Stimulated activated naive CD8-positive, alpha-beta T cell treated with anti-CD3 and anti-CD28 coated beads, Interleukin-15, Interleukin-2, amounts not matched to agents 100 ng/mL and 50 ng/mL, for 24 hours (primary cell): ENCODE measurements at regions not wholly inside any gene's neighbourhood (a gene's known extent, or its start where the extent isn't known, plus 50 kb on each side); places are given as distances from the start of the nearest gene placed in this dataset.

Experiments
- H3K27ac Mint-ChIP-seq: one replicate; pipeline ENCODE4 v1.8.0; 2021; ENCODE audit warnings: mild to moderate bottlenecking, mixed read lengths
- H3K27me3 Mint-ChIP-seq: one replicate; pipeline ENCODE4 v1.8.0; 2021; ENCODE audit warnings: mixed read lengths
- H3K36me3 Mint-ChIP-seq: one replicate; pipeline ENCODE4 v1.8.0; 2021; ENCODE audit warnings: low read depth, mixed read lengths
- H3K4me1 Mint-ChIP-seq: one replicate; pipeline ENCODE4 v1.8.0; 2021; ENCODE audit warnings: low read depth, mixed read lengths
- H3K4me3 Mint-ChIP-seq: one replicate; pipeline ENCODE4 v1.8.0; 2021; ENCODE audit warnings: mild to moderate bottlenecking, mixed read lengths
- H3K9me3 Mint-ChIP-seq: one replicate; pipeline ENCODE4 v1.8.0; 2021; ENCODE audit warnings: mixed read lengths

DNA sequence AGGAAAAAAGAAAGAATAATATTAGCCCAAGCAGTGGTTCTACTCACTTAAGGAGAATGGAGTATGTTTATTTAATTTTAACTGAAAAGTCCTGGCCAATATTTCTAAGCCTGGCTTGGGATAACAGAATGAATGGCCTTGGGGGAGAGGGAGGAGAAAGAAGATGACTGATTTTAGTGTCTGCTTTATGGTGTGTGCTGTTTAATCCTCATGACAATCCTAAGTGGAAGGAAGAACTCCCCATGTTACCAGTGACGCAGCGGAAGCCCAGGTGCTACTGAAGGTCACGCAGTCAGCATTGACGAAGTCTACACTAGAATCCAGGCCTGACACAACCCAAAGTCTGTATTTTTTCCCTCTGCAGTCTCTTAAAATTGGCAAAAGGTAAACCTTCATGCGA, 50.5 kb downstream of the PALM2AKAP2 start:
- H3K4me1 Mint-ChIP-seq: no peaks in the 10 kb centered on the region
- no peak overlapping the region for H3K4me3 Mint-ChIP-seq
- no peak overlapping the region for H3K27ac Mint-ChIP-seq
- peaks cover 12% of the 10 kb centered on the region for H3K27me3 Mint-ChIP-seq
- H3K9me3 Mint-ChIP-seq: no peaks in the 10 kb centered on the region
- H3K36me3 Mint-ChIP-seq: no peaks in the 10 kb centered on the region

- Mint-ChIP-seq H3K9me3 (no peaks in the 10 kb centered on the region), H3K27ac (no peak overlapping the region), H3K36me3 (no peaks in the 10 kb centered on the region), H3K4me1 (no peaks in the 10 kb centered on the region), H3K27me3 (peaks cover 17% of the 10 kb centered on the region), H3K4me3 (no peak overlapping the region)
These were observed 52.1 kb downstream of the PALM2AKAP2 start for GRCh38 chr9:109831998-109832658.

GRCh38 chr9:109834855-109835254, 54.9 kb downstream of the PALM2AKAP2 start:
- Mint-ChIP-seq H3K36me3 (no peaks in the 10 kb centered on the region), H3K4me1 (no peaks in the 10 kb centered on the region), H3K9me3 (no peaks in the 10 kb centered on the region), H3K27ac (no peak overlapping the region), H3K4me3 (no peak overlapping the region), H3K27me3 (peaks cover 20% of the 10 kb centered on the region)

DNA sequence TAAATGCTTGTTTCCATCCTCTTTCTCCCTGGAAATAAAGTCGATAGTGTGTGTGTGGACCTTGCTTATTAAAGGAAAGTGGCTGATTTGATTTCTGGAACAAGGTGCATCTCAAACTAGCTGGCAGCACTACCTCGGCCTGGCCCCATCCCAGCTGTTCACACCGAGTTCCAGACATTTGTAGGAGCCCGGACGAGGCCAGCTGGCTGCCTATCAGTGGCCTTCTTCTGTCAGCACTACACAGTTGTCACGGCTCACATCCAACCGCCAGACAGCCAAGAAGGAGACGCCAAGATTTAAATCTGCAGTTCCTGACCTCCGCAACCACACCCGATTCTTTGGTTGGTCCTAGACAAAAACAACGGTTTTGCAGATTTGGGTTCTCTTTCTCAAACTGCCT, 63.6 kb downstream of the PALM2AKAP2 start:
- H3K9me3 Mint-ChIP-seq: peaks cover 4% of the 10 kb centered on the region
- no peak overlapping the region for H3K4me3 Mint-ChIP-seq
- no peak overlapping the region for H3K27ac Mint-ChIP-seq
- H3K4me1 Mint-ChIP-seq: no peaks in the 10 kb centered on the region
- H3K36me3 Mint-ChIP-seq: no peaks in the 10 kb centered on the region
- no peaks in the 10 kb centered on the region for H3K27me3 Mint-ChIP-seq

GRCh38 chr9:109845226-109845625, 65.2 kb downstream of the PALM2AKAP2 start:
- H3K9me3 Mint-ChIP-seq: peaks cover 4% of the 10 kb centered on the region
- H3K4me3 Mint-ChIP-seq: no peak overlapping the region
- no peak overlapping the region for H3K27ac Mint-ChIP-seq
- no peaks in the 10 kb centered on the region for H3K36me3 Mint-ChIP-seq
- no peaks in the 10 kb centered on the region for H3K27me3 Mint-ChIP-seq
- no peaks in the 10 kb centered on the region for H3K4me1 Mint-ChIP-seq

GRCh38 chr9:109846776-109847175, 66.8 kb downstream of the PALM2AKAP2 start:
- H3K9me3 Mint-ChIP-seq: no peaks in the 10 kb centered on the region
- no peaks in the 10 kb centered on the region for H3K27me3 Mint-ChIP-seq
- H3K27ac Mint-ChIP-seq: no peak overlapping the region
- no peak overlapping the region for H3K4me3 Mint-ChIP-seq
- no peaks in the 10 kb centered on the region for H3K4me1 Mint-ChIP-seq
- H3K36me3 Mint-ChIP-seq: no peaks in the 10 kb centered on the region

- Mint-ChIP-seq H3K4me1 (no peaks in the 10 kb centered on the region), H3K9me3 (no peaks in the 10 kb centered on the region), H3K27me3 (peaks cover 23% of the 10 kb centered on the region), H3K4me3 (no peak overlapping the region), H3K36me3 (no peaks in the 10 kb centered on the region), H3K27ac (no peak overlapping the region)
These were observed 72.6 kb downstream of the PALM2AKAP2 start for GRCh38 chr9:109852556-109852955.

- H3K36me3 Mint-ChIP-seq: no peaks in the 10 kb centered on the region
- H3K27me3 Mint-ChIP-seq: peaks cover 31% of the 10 kb centered on the region
- no peaks in the 10 kb centered on the region for H3K4me1 Mint-ChIP-seq
- H3K27ac Mint-ChIP-seq: no peak overlapping the region
- no peaks in the 10 kb centered on the region for H3K9me3 Mint-ChIP-seq
- no peak overlapping the region for H3K4me3 Mint-ChIP-seq
These were observed 75.5 kb downstream of the PALM2AKAP2 start for GRCh38 chr9:109855540-109855939.

- Mint-ChIP-seq H3K4me1 (no peaks in the 10 kb centered on the region), H3K27ac (no peak overlapping the region), H3K27me3 (peaks cover 33% of the 10 kb centered on the region), H3K4me3 (no peak overlapping the region), H3K9me3 (no peaks in the 10 kb centered on the region), H3K36me3 (no peaks in the 10 kb centered on the region)
These were observed 76.8 kb downstream of the PALM2AKAP2 start for GRCh38 chr9:109856785-109857184.

- Mint-ChIP-seq H3K27me3 (peaks cover 32% of the 10 kb centered on the region), H3K4me3 (no peak overlapping the region), H3K9me3 (no peaks in the 10 kb centered on the region), H3K4me1 (no peaks in the 10 kb centered on the region), H3K27ac (no peak overlapping the region), H3K36me3 (no peaks in the 10 kb centered on the region)
These were observed 77.3 kb downstream of the PALM2AKAP2 start for GRCh38 chr9:109857336-109857735.

GRCh38 chr9:109859447-109859846, 79.4 kb downstream of the PALM2AKAP2 start:
- Mint-ChIP-seq H3K27me3 (peaks cover 20% of the 10 kb centered on the region), H3K4me3 (no peak overlapping the region), H3K36me3 (no peaks in the 10 kb centered on the region), H3K4me1 (no peaks in the 10 kb centered on the region), H3K9me3 (no peaks in the 10 kb centered on the region), H3K27ac (no peak overlapping the region)

DNA sequence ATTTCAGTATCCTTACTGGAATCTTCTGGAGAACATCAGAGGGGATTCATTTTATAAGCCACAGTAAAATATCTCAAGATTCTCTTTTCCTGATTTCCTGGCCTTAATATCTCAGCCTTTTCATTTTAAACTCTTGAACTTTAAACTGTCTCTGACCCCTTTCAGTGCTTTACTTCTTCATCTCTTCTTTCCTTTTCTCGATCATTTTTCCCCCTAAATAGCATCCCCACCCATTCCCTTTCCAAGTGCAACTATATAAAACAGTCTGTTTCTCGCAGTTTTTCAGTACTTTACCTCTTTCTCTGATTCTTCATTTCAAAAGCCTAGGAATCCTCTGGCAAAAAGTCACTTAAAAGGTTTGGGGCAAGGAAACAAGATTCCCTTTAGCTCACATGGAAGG, 80.5 kb downstream of the PALM2AKAP2 start:
- no peaks in the 10 kb centered on the region for H3K4me1 Mint-ChIP-seq
- no peaks in the 10 kb centered on the region for H3K36me3 Mint-ChIP-seq
- H3K4me3 Mint-ChIP-seq: no peak overlapping the region
- no peak overlapping the region for H3K27ac Mint-ChIP-seq
- peaks cover 16% of the 10 kb centered on the region for H3K27me3 Mint-ChIP-seq
- no peaks in the 10 kb centered on the region for H3K9me3 Mint-ChIP-seq

DNA sequence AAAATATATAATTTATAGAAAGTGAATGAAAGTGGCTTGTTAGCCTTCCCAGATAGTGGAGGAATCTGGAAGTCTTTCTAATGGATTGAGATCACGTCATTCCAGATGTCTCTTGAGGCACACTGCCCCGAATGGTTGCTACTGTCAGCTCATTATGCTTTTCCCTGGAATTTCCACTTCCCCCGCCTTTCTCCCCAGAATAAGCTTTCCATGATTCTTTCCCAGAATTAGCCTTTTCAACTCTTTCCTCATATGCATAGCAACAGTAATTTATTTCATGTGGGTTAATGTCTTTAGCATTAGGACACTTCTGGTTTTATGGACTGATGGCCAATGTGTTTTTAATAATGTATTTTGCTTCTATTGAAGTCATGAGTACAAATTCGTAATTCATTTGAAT, 81.5 kb downstream of the PALM2AKAP2 start:
- Mint-ChIP-seq H3K4me3 (no peak overlapping the region), H3K36me3 (no peaks in the 10 kb centered on the region), H3K27me3 (peaks cover 12% of the 10 kb centered on the region), H3K9me3 (no peaks in the 10 kb centered on the region), H3K4me1 (no peaks in the 10 kb centered on the region), H3K27ac (no peak overlapping the region)

GRCh38 chr9:109861918-109862317, 81.9 kb downstream of the PALM2AKAP2 start:
- H3K36me3 Mint-ChIP-seq: no peaks in the 10 kb centered on the region
- no peaks in the 10 kb centered on the region for H3K9me3 Mint-ChIP-seq
- peaks cover 14% of the 10 kb centered on the region for H3K27me3 Mint-ChIP-seq
- no peak overlapping the region for H3K27ac Mint-ChIP-seq
- H3K4me1 Mint-ChIP-seq: no peaks in the 10 kb centered on the region
- H3K4me3 Mint-ChIP-seq: no peak overlapping the region

GRCh38 chr9:109862452-109862851, 82.5 kb downstream of the PALM2AKAP2 start:
- H3K27me3 Mint-ChIP-seq: peaks cover 16% of the 10 kb centered on the region
- H3K36me3 Mint-ChIP-seq: no peaks in the 10 kb centered on the region
- no peak overlapping the region for H3K4me3 Mint-ChIP-seq
- no peaks in the 10 kb centered on the region for H3K4me1 Mint-ChIP-seq
- H3K9me3 Mint-ChIP-seq: no peaks in the 10 kb centered on the region
- H3K27ac Mint-ChIP-seq: no peak overlapping the region

DNA sequence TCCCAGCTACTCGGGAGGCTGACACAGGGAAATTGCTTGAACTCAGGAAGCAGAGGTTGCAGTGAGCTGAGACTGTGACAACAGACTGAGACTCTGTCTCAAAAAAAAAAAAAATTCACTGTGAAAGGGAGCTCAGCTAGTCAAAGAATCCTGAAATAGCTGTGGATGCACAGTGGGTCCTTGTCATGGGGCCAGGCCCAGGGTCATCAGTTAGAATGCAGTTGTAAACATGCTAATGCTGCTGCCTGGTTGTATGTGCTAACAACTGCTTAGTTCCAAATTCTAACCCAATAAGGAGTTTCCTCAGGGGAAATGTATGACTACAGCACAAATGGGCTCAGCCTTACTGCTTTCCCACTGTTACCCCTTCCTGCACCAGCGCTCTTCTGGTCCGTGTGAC, 84.0 kb downstream of the PALM2AKAP2 start:
- no peak overlapping the region for H3K27ac Mint-ChIP-seq
- H3K36me3 Mint-ChIP-seq: no peaks in the 10 kb centered on the region
- no peaks in the 10 kb centered on the region for H3K9me3 Mint-ChIP-seq

More for the DNA sequence above, 84.0 kb downstream of the PALM2AKAP2 start:
- Mint-ChIP-seq H3K4me3 (no peak overlapping the region), H3K27me3 (peaks cover 25% of the 10 kb centered on the region), H3K4me1 (no peaks in the 10 kb centered on the region)
